CD14-positive monocyte (primary cell): ENCODE measurements at regions not wholly inside any gene's neighbourhood (a gene's known extent, or its start where the extent isn't known, plus 50 kb on each side); places are given as distances from the start of the nearest gene placed in this dataset.

Source experiments
- DNase-seq, 3 donors: peaks; one replicate each; pipeline ENCODE4 v3.0.0-alpha.2; 2011 to 2022
- H2AFZ ChIP-seq: 2 replicates; pipeline ENCODE4 v1.6.0; 2012; ENCODE audit warnings: mild to moderate bottlenecking, low read depth, low read length, inconsistent platforms; ENCODE audit not compliant: insufficient read depth, poor library complexity, severe bottlenecking
- H3K27ac ChIP-seq, 2 donors: 1 replicate in 1 of 2; 2 replicates in 1 of 2; pipeline ENCODE4 v1.5.1; 2012 to 2013; ENCODE audit warnings: low read length in 2 of 2, control low read depth in 1 of 2, inconsistent platforms in 1 of 2, low read depth in 1 of 2, mild to moderate bottlenecking in 1 of 2
- H3K27me3 ChIP-seq, 2 donors: one replicate each; pipeline versions ENCODE4 v1.6.0 to v1.6.1; 2011 to 2013; ENCODE audit warnings: low read length in 2 of 2; ENCODE audit not compliant: control insufficient read depth in 2 of 2, insufficient read depth in 2 of 2
- H3K36me3 ChIP-seq, 2 donors: replicated peaks in 1 of 2; 1 replicate in 1 of 2; 2 replicates in 1 of 2; pipeline versions ENCODE4 v1.5.1 to v1.6.1; 2012 to 2013; ENCODE audit warnings: low read length in 2 of 2, control low read depth in 1 of 2, inconsistent platforms in 1 of 2, mild to moderate bottlenecking in 1 of 2; ENCODE audit not compliant: insufficient read depth in 2 of 2, control insufficient read depth in 1 of 2
- H3K4me1 ChIP-seq, 2 donors: 1 replicate in 1 of 2; 2 replicates in 1 of 2; pipeline versions ENCODE4 v1.5.1 to v1.6.1; 2012 to 2013; ENCODE audit warnings: low read length in 2 of 2, control low read depth in 1 of 2, inconsistent platforms in 1 of 2, mild to moderate bottlenecking in 1 of 2, moderate library complexity in 1 of 2; ENCODE audit not compliant: insufficient read depth in 2 of 2, control insufficient read depth in 1 of 2
- H3K4me2 ChIP-seq: replicated peaks from 2 replicates; pipeline ENCODE3; 2012; ENCODE audit warnings: low read length, moderate library complexity, mild to moderate bottlenecking; ENCODE audit not compliant: poor library complexity, severe bottlenecking; ENCODE audit errors: extremely low read depth
- H3K4me3 ChIP-seq, 3 experiments: fragments of 200-600 bp in 1 of 3; sonication (generic) in 1 of 3; replicated peaks in 1 of 3; 1 replicate in 2 of 3; 2 replicates in 1 of 3; pipeline ENCODE4 v1.5.1; 2011 to 2013; ENCODE audit warnings: low read length in 3 of 3, mild to moderate bottlenecking in 3 of 3, control low read depth in 2 of 3, low read depth in 2 of 3, inconsistent platforms in 1 of 3, moderate library complexity in 1 of 3
- H3K79me2 ChIP-seq: 2 replicates; pipeline ENCODE4 v1.6.0; 2012; ENCODE audit warnings: mild to moderate bottlenecking, control low read depth, inconsistent platforms, low read length, moderate library complexity; ENCODE audit not compliant: insufficient read depth
- H3K9ac ChIP-seq: 2 replicates; pipeline ENCODE4 v1.6.0; 2017; ENCODE audit warnings: low read length, mild to moderate bottlenecking; ENCODE audit not compliant: insufficient read depth, poor library complexity, severe bottlenecking
- H3K9me3 ChIP-seq, 2 donors: replicated peaks in 1 of 2; 1 replicate in 1 of 2; 2 replicates in 1 of 2; pipeline versions ENCODE4 v1.5.1 to v1.6.1; 2012 to 2013; ENCODE audit warnings: low read length in 2 of 2, control low read depth in 1 of 2; ENCODE audit not compliant: control insufficient read depth in 1 of 2, insufficient read depth in 1 of 2
- H4K20me1 ChIP-seq: 2 replicates; pipeline ENCODE4 v1.6.0; 2012; ENCODE audit warnings: mild to moderate bottlenecking, low read length, control low read depth, moderate library complexity; ENCODE audit not compliant: insufficient read depth
- H3K27ac Mint-ChIP-seq, 7 donors: one replicate each; pipeline ENCODE4 v1.8.0; 2020; ENCODE audit warnings: mild to moderate bottlenecking in 7 of 7, mixed read lengths in 7 of 7, moderate library complexity in 6 of 7, inconsistent platforms in 2 of 7
- H3K27me3 Mint-ChIP-seq, 3 donors: one replicate each; pipeline ENCODE4 v1.8.0; 2021 to 2022; ENCODE audit warnings: low read depth in 3 of 3, mild to moderate bottlenecking in 3 of 3, mixed read lengths in 3 of 3, moderate library complexity in 3 of 3, inconsistent platforms in 1 of 3
- H3K36me3 Mint-ChIP-seq, 2 donors: one replicate each; pipeline ENCODE4 v1.8.0; 2020; ENCODE audit warnings: mixed read lengths in 2 of 2, inconsistent platforms in 1 of 2, mild to moderate bottlenecking in 1 of 2
- H3K4me1 Mint-ChIP-seq: one replicate; pipeline ENCODE4 v1.8.0; 2020; ENCODE audit warnings: mild to moderate bottlenecking, mixed read lengths
- H3K4me3 Mint-ChIP-seq, 2 donors: one replicate each; pipeline ENCODE4 v1.8.0; 2020; ENCODE audit warnings: mild to moderate bottlenecking in 2 of 2, mixed read lengths in 2 of 2, moderate library complexity in 1 of 2
- H3K9me3 Mint-ChIP-seq, 7 donors: one replicate each; pipeline ENCODE4 v1.8.0; 2020 to 2022; ENCODE audit warnings: mixed read lengths in 7 of 7, mild to moderate bottlenecking in 6 of 7, moderate library complexity in 6 of 7, inconsistent platforms in 2 of 7
- WGBS: methylation state at CpG from one replicate; pipeline ENCODE4 v1.1.5; 2013; ENCODE audit warnings: missing lambda C conversion rate; ENCODE audit not compliant: insufficient coverage; 5-methylcytosine and 5-hydroxymethylcytosine counted together
- intact Hi-C, 2 donors: fragments of 100-400 bp; cut with micrococcal nuclease; formaldehyde crosslinking; loops; one replicate each; pipeline versions ENCODE4 v1.15.0 to v1.15.1; 2023
- TF ChIP-seq, protein P1 (sequence below): fragments of 200-600 bp; IDR thresholded peaks from one replicate; pipeline ENCODE4 v1.8.0; 2022; ENCODE audit warnings: antibody characterized with exemption, mild to moderate bottlenecking

DNA sequence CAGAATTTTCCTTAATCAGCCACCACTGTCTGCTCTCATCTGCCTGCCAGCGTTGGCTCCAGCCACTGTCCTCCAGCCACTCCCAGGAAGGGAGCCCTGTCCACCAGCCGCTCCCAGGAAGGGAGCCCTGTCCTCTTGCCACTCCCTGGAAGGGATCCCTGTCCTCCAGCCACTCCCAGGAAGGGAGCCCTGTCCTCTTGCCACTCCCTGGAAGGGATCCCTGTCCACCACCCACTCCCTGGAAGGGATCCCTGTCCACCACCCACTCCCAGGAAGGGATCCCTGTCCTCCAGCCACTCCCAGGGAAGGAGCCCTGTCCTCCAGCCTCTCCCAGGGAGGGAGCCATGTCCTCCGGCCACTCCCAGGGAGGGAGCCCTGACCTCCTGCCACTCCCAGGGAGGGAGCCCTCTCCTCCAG lies 726.5 kb downstream of the PTPRU start:
- no peaks in the 10 kb centered on the region for H3K36me3 ChIP-seq
- DNase-seq = no peak
- peaks cover 0 to 1% (median 0%) of the 10 kb centered on the region in 7 donors for H3K9me3 Mint-ChIP-seq
- no peaks in the 10 kb centered on the region for H3K4me1 Mint-ChIP-seq
- H3K27ac Mint-ChIP-seq = no peak overlapping the region
- H3K4me3 Mint-ChIP-seq = no peak overlapping the region
- H3K27me3 ChIP-seq = no peaks in the 10 kb centered on the region
- no peak overlapping the region for H3K4me3 ChIP-seq
- TF ChIP-seq, protein P1, sequence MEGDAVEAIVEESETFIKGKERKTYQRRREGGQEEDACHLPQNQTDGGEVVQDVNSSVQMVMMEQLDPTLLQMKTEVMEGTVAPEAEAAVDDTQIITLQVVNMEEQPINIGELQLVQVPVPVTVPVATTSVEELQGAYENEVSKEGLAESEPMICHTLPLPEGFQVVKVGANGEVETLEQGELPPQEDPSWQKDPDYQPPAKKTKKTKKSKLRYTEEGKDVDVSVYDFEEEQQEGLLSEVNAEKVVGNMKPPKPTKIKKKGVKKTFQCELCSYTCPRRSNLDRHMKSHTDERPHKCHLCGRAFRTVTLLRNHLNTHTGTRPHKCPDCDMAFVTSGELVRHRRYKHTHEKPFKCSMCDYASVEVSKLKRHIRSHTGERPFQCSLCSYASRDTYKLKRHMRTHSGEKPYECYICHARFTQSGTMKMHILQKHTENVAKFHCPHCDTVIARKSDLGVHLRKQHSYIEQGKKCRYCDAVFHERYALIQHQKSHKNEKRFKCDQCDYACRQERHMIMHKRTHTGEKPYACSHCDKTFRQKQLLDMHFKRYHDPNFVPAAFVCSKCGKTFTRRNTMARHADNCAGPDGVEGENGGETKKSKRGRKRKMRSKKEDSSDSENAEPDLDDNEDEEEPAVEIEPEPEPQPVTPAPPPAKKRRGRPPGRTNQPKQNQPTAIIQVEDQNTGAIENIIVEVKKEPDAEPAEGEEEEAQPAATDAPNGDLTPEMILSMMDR = no peak
- no peak overlapping the region for H3K4me2 ChIP-seq
- no peaks in the 10 kb centered on the region for H4K20me1 ChIP-seq
- H3K4me1 ChIP-seq = no peaks in the 10 kb centered on the region
- H3K9ac ChIP-seq = no peak overlapping the region
- 33% methylated on average over 1 of the region's 3 CpGs for WGBS
- H3K27me3 Mint-ChIP-seq = peaks cover 4 to 8% (median 4%) of the 10 kb centered on the region in 3 donors
- H3K9me3 ChIP-seq = no peaks in the 10 kb centered on the region
- no peak overlapping the region for H3K27ac ChIP-seq
- no peaks in the 10 kb centered on the region for H3K36me3 Mint-ChIP-seq
- no peaks in the 10 kb centered on the region for H3K79me2 ChIP-seq
- intact Hi-C loops = no loop called here
- no peak overlapping the region for H2AFZ ChIP-seq

DNA sequence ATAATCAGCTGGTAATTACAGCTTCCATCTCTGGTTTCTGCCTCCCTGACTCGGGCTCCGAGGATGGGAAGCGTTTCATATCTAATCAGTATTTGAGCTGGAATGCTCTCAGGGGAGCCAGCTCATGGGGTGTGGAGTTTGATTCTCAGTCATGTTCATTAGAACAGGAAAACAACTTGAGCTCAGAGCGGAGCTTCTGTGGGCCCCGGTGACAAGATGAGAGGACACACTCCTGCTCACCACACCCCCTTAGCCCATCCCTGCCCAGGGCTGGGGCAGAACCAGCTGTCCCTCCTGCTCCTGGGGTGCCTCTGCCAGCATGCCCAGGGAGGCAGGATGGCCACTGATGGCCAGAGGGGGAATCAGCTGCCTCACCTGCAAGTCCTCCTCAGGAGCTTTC lies 726.0 kb downstream of the PTPRU start:
- Mint-ChIP-seq H3K4me3 (no peak overlapping the region), H3K36me3 (no peaks in the 10 kb centered on the region), H3K9me3 (peaks cover 0 to 1% (median 0%) of the 10 kb centered on the region in 7 donors), H3K27me3 (peaks cover 2 to 7% (median 4%) of the 10 kb centered on the region in 3 donors), H3K4me1 (no peaks in the 10 kb centered on the region), H3K27ac (no peak overlapping the region)
- no peak for DNase-seq
- H3K4me1 ChIP-seq = no peaks in the 10 kb centered on the region
- H3K27me3 ChIP-seq = no peaks in the 10 kb centered on the region
- TF ChIP-seq, protein P1 = no peak
- no peaks in the 10 kb centered on the region for H4K20me1 ChIP-seq
- H3K4me2 ChIP-seq = no peak overlapping the region
- H3K79me2 ChIP-seq = no peaks in the 10 kb centered on the region
- H3K36me3 ChIP-seq = no peaks in the 10 kb centered on the region
- no peak overlapping the region for H2AFZ ChIP-seq
- intact Hi-C loops = no loop called here
- WGBS = 79% methylated on average over 2 of the region's 5 CpGs
- H3K4me3 ChIP-seq = no peak overlapping the region
- no peak overlapping the region for H3K27ac ChIP-seq
- H3K9ac ChIP-seq = no peak overlapping the region
- H3K9me3 ChIP-seq = no peaks in the 10 kb centered on the region
